ENCODE measurements at regions not wholly inside any gene's neighbourhood (a gene's known extent, or its start where the extent isn't known, plus 50 kb on each side); places are given as distances from the start of the nearest gene placed in this dataset.

- no peak for TF ChIP-seq CTCF (IDR thresholded peaks at IDR 0.05)
- TF ChIP-seq POLR2A (IDR thresholded peaks at IDR 0.05), result no peak
- TF ChIP-seq POLR2AphosphoS5 (IDR thresholded peaks at IDR 0.05; ENCODE audit: insufficient read depth in 1 of 2, low read depth in 1 of 2), result peak in 1 of 2 donors; percentile 81
Observed at GRCh38 chr18:61606759-61607158, 273.5 kb downstream of the CDH20 start.

Data from vagina (tissue), 2 donors.